CD4-positive, alpha-beta T cell (primary cell): ENCODE measurements at regions not wholly inside any gene's neighbourhood (a gene's known extent, or its start where the extent isn't known, plus 50 kb on each side); places are given as distances from the start of the nearest gene placed in this dataset.
"Not testable (repeated sequence)": the region's sequence is repeated elsewhere in the genome, so short reads cannot be mapped to it uniquely, and the experiment has no call there.

ENCODE experiments used
- ATAC-seq: fragments of 200-7000 bp; cut with Tn5 transposase; one replicate; pipeline ENCODE4 v1.10.0; 2022; ENCODE audit warnings: mild to moderate bottlenecking; ENCODE audit not compliant: poor library complexity
- CTCF ChIA-PET: fragments of 350-600 bp; sonication (Branson Sonifier 250); formaldehyde crosslinking; loops from one replicate; lab custom pipeline; 2021; ENCODE audit warnings: antibody characterized with exemption, inconsistent platforms; lab: Charles Lee
- POLR2A ChIA-PET: fragments of 350-600 bp; sonication (Branson Sonifier 250); formaldehyde crosslinking; loops from one replicate; lab custom pipeline; 2021; ENCODE audit warnings: antibody characterized with exemption, inconsistent platforms; lab: Charles Lee
- DNase-seq, 14 experiments: peaks; one replicate each; pipeline ENCODE4 v3.0.0-alpha.2; 2013 to 2020; ENCODE audit warnings: mixed read lengths in 2 of 14
- H3K27ac ChIP-seq, 2 donors: one replicate each; pipeline versions ENCODE4 v1.5.1 to v1.7.0; 2013; ENCODE audit warnings: low read length in 2 of 2, low read depth in 1 of 2, mild to moderate bottlenecking in 1 of 2
- H3K27me3 ChIP-seq, 2 experiments: 1 replicate in 1 of 2; 2 replicates in 1 of 2; pipeline versions ENCODE4 v1.6.1 to v1.7.0; 2013; ENCODE audit warnings: low read length in 2 of 2, control low read depth in 1 of 2, mild to moderate bottlenecking in 1 of 2, moderate library complexity in 1 of 2; ENCODE audit not compliant: insufficient read depth in 2 of 2, control insufficient read depth in 1 of 2
- H3K36me3 ChIP-seq: one replicate; pipeline ENCODE4 v1.6.1; 2013; ENCODE audit warnings: low read length, control low read depth; ENCODE audit not compliant: insufficient read depth
- H3K4me1 ChIP-seq: one replicate; pipeline ENCODE4 v1.6.1; 2013; ENCODE audit warnings: low read length, control low read depth; ENCODE audit not compliant: insufficient read depth
- H3K4me3 ChIP-seq: one replicate; pipeline ENCODE4 v1.5.1; 2013; ENCODE audit warnings: mild to moderate bottlenecking, low read length, moderate library complexity
- H3K9me3 ChIP-seq, 2 experiments: 1 replicate in 1 of 2; 2 replicates in 1 of 2; pipeline versions ENCODE4 v1.6.1 to v1.7.0; 2013; ENCODE audit warnings: low read length in 2 of 2, mild to moderate bottlenecking in 2 of 2, control low read depth in 1 of 2, moderate library complexity in 1 of 2; ENCODE audit not compliant: control insufficient read depth in 1 of 2, insufficient read depth in 1 of 2
- H3K27ac Mint-ChIP-seq: one replicate; pipeline ENCODE4 v1.8.0; 2020; ENCODE audit warnings: mixed read lengths
- H3K27me3 Mint-ChIP-seq: one replicate; pipeline ENCODE4 v1.8.0; 2021; ENCODE audit warnings: mixed read lengths
- H3K36me3 Mint-ChIP-seq: one replicate; pipeline ENCODE4 v1.8.0; 2021; ENCODE audit warnings: low read depth, mixed read lengths
- H3K4me1 Mint-ChIP-seq: one replicate; pipeline ENCODE4 v1.8.0; 2021; ENCODE audit warnings: low read depth, mixed read lengths
- H3K4me3 Mint-ChIP-seq: one replicate; pipeline ENCODE4 v1.8.0; 2020; ENCODE audit warnings: mild to moderate bottlenecking, mixed read lengths
- H3K9me3 Mint-ChIP-seq: one replicate; pipeline ENCODE4 v1.8.0; 2020; ENCODE audit warnings: mixed read lengths
- intact Hi-C, 2 experiments: fragments of 100-400 bp; cut with DNase I in 1 of 2; cut with micrococcal nuclease in 1 of 2; formaldehyde crosslinking; loops; one replicate each; pipeline versions ENCODE4 v1.15.1 to v1.9.0; 2023 to 2025; cut with DNase I, micrococcal nuclease
- TF ChIP-seq, protein P1 (sequence below): fragments of 200-600 bp; IDR thresholded peaks from one replicate; pipeline ENCODE4 v1.8.0; 2022; ENCODE audit warnings: antibody characterized with exemption, mild to moderate bottlenecking

DNA sequence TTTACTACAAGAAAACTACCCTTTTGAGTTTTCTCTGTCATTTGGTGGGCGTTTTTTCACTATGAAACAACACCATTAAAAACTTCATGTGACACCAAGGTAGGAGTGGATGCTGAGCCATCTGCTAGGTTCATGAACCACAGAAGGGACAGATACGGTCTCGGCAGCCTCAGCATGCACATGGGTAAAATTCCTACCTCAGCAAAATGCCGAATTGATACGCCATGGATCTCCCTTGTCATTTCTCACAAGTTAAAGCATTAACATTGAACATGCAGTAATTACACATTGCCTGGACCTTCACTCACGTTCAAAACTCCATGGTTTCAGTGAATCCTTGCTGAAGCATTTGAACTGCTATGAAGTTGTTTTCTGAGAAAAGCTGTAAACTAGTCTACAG, 121.5 kb upstream of the EGR2 start:
- Mint-ChIP-seq H3K4me3 (no peak overlapping the region), H3K4me1 (no peaks in the 10 kb centered on the region), H3K36me3 (no peaks in the 10 kb centered on the region), H3K27ac (no peak overlapping the region), H3K9me3 (no peaks in the 10 kb centered on the region), H3K27me3 (peaks cover 8% of the 10 kb centered on the region)
- no peaks in the 10 kb centered on the region for H3K9me3 ChIP-seq
- ChIA-PET POLR2A (no interaction called here), CTCF (no interaction called here)
- peaks cover 0 to 2% of the 10 kb centered on the region in 2 experiments for H3K27me3 ChIP-seq
- no peaks in the 10 kb centered on the region for H3K36me3 ChIP-seq
- intact Hi-C loops, result no loop called here
- no peak for DNase-seq
- ATAC-seq, result no peak
- no peak overlapping the region for H3K4me3 ChIP-seq
- TF ChIP-seq, protein P1, sequence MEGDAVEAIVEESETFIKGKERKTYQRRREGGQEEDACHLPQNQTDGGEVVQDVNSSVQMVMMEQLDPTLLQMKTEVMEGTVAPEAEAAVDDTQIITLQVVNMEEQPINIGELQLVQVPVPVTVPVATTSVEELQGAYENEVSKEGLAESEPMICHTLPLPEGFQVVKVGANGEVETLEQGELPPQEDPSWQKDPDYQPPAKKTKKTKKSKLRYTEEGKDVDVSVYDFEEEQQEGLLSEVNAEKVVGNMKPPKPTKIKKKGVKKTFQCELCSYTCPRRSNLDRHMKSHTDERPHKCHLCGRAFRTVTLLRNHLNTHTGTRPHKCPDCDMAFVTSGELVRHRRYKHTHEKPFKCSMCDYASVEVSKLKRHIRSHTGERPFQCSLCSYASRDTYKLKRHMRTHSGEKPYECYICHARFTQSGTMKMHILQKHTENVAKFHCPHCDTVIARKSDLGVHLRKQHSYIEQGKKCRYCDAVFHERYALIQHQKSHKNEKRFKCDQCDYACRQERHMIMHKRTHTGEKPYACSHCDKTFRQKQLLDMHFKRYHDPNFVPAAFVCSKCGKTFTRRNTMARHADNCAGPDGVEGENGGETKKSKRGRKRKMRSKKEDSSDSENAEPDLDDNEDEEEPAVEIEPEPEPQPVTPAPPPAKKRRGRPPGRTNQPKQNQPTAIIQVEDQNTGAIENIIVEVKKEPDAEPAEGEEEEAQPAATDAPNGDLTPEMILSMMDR, result no peak
- no peak overlapping the region for H3K27ac ChIP-seq
- no peaks in the 10 kb centered on the region for H3K4me1 ChIP-seq

DNA sequence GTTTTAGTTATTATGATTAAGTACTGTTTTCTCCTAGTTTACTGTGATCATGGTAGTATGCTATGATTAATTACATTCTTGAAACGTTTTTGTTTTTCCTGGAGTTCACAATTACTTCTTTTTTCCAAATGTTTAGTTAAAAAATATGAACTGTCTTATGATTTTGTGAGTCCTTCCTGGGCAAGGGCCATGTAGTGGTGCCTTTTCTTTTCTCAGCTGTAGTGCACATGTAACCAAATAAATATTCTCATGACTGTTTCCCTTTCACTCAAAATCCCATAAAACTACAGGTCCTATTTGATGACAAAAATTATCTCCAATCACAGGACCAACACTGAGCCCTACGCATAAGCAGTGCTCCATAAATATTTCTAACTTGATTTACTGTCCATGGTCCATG, 118.9 kb upstream of the EGR2 start:
- Mint-ChIP-seq H3K36me3 (no peaks in the 10 kb centered on the region), H3K4me3 (no peak overlapping the region), H3K27ac (no peak overlapping the region), H3K27me3 (peaks cover 8% of the 10 kb centered on the region), H3K9me3 (no peaks in the 10 kb centered on the region), H3K4me1 (no peaks in the 10 kb centered on the region)
- H3K27ac ChIP-seq, result no peak overlapping the region
- no peaks in the 10 kb centered on the region for H3K9me3 ChIP-seq
- peaks cover 0 to 2% of the 10 kb centered on the region in 2 experiments for H3K27me3 ChIP-seq
- TF ChIP-seq, protein P1, result no peak
- H3K36me3 ChIP-seq, result no peaks in the 10 kb centered on the region
- CTCF ChIA-PET, result no interaction called here
- no peak overlapping the region for H3K4me3 ChIP-seq
- DNase-seq (no peak), ATAC-seq (no peak)
- intact Hi-C loops, result no loop called here
- POLR2A ChIA-PET, result no interaction called here
- H3K4me1 ChIP-seq, result no peaks in the 10 kb centered on the region

- no peaks in the 10 kb centered on the region for H3K36me3 ChIP-seq
- no peak overlapping the region for H3K27ac Mint-ChIP-seq
- CTCF ChIA-PET, result no interaction called here
- no peak for DNase-seq
- H3K4me3 ChIP-seq, result no peak overlapping the region
- H3K36me3 Mint-ChIP-seq, result no peaks in the 10 kb centered on the region
- POLR2A ChIA-PET, result no interaction called here
- H3K27me3 Mint-ChIP-seq, result peaks cover 8% of the 10 kb centered on the region
- H3K4me1 Mint-ChIP-seq, result no peaks in the 10 kb centered on the region
- no peaks in the 10 kb centered on the region for H3K9me3 Mint-ChIP-seq
- no peak for ATAC-seq
- intact Hi-C loops, result no loop called here
- H3K27me3 ChIP-seq, result peaks cover 0 to 2% of the 10 kb centered on the region in 2 experiments
- no peak overlapping the region for H3K27ac ChIP-seq
- peaks cover 0 to under 1% of the 10 kb centered on the region in 2 experiments for H3K9me3 ChIP-seq
- no peaks in the 10 kb centered on the region for H3K4me1 ChIP-seq
- TF ChIP-seq, protein P1, result no peak
- H3K4me3 Mint-ChIP-seq, result no peak overlapping the region
These were observed 118.1 kb upstream of the EGR2 start for GRCh38 chr10:62934258-62934657.

- H3K27ac ChIP-seq, H3K4me1 Mint-ChIP-seq, H3K36me3 Mint-ChIP-seq, H3K4me3 ChIP-seq, H3K27ac Mint-ChIP-seq, POLR2A ChIA-PET, CTCF ChIA-PET, intact Hi-C loops, DNase-seq, H3K4me1 ChIP-seq, H3K9me3 Mint-ChIP-seq, H3K4me3 Mint-ChIP-seq, H3K27me3 ChIP-seq, ATAC-seq, H3K36me3 ChIP-seq: not testable (repeated sequence)
- peaks cover 17% of the 10 kb centered on the region for H3K27me3 Mint-ChIP-seq
- H3K9me3 ChIP-seq, result peaks cover 0 to 13% of the 10 kb centered on the region in 2 experiments
These were observed 112.6 kb upstream of the EGR2 start for GRCh38 chr10:62928763-62929162.
